ENCODE measurements at regions not wholly inside any gene's neighbourhood (a gene's known extent, or its start where the extent isn't known, plus 50 kb on each side); places are given as distances from the start of the nearest gene placed in this dataset.

DNA sequence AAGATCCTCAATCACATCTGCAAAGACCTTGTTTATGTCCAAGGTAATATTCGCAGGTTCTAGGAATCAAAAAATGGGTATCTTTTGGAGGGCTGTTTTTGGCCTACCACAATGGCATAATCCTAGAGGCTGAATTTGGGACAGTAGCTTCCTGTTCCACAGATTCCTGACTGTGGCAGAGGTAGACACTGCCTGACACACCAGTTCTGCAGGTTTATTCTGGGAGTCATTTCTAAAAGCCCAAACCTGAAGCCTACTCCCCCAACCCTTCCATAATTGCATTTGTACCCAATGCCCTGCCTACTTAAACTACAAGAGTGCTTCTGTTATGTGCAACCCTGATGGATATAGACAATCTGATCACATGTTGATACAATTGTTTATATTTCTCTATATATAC lies 378.9 kb downstream of the PCNX1 start:
- Mint-ChIP-seq H3K4me1 (peaks cover 3% of the 10 kb centered on the region), H3K27me3 (ENCODE audit: low read depth) (peaks cover 4% of the 10 kb centered on the region), H3K4me3 (no peak overlapping the region), H3K36me3 (ENCODE audit: low read depth) (peaks cover 4% of the 10 kb centered on the region), H3K9me3 (peaks cover 6% of the 10 kb centered on the region), H3K27ac (no peak overlapping the region)
- TF ChIP-seq CTCF (IDR thresholded peaks at IDR 0.05; ENCODE audit: unreplicated experiment in 3 of 3) = no peak

DNA sequence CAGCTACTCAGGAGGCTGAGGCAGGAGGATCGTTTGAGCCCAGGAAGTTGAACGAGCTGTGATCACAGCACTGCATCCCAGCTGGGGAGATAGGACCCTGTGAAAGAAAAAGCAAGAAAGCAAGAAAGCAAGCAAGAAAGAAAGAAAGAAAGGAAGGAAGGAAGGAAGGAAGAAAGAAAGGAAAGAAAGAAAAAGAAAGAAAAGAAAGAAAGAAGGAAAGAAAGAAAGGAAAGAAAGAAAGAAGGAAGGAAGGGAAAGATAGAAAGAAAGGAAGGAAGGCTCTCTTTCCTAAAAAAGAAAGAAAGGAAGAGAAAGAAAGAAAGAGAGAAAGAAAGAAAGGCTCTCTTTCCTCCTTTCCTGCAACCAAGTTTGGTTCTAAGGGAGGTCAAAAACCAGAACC lies 380.3 kb downstream of the PCNX1 start:
- Mint-ChIP-seq H3K4me3 (no peak overlapping the region), H3K27ac (no peak overlapping the region), H3K4me1 (peaks cover 4% of the 10 kb centered on the region)

GRCh38 chr14:71289536-71289935 lies 382.3 kb downstream of the PCNX1 start:
- Mint-ChIP-seq H3K4me3 (no peak overlapping the region), H3K36me3 (ENCODE audit: low read depth) (peaks cover 4% of the 10 kb centered on the region), H3K9me3 (peaks cover 3% of the 10 kb centered on the region), H3K27me3 (ENCODE audit: low read depth) (no peaks in the 10 kb centered on the region), H3K27ac (no peak overlapping the region), H3K4me1 (peaks cover 4% of the 10 kb centered on the region)
- TF ChIP-seq CTCF (IDR thresholded peaks at IDR 0.05; ENCODE audit: unreplicated experiment in 3 of 3) = no peak

More for the DNA sequence above, 380.3 kb downstream of the PCNX1 start:
- no peaks in the 10 kb centered on the region for H3K27me3 Mint-ChIP-seq (ENCODE audit: low read depth)
- no peak for TF ChIP-seq CTCF (IDR thresholded peaks at IDR 0.05; ENCODE audit: unreplicated experiment in 3 of 3)
- peaks cover 4% of the 10 kb centered on the region for H3K36me3 Mint-ChIP-seq (ENCODE audit: low read depth)
- H3K9me3 Mint-ChIP-seq = peaks cover 6% of the 10 kb centered on the region

DNA sequence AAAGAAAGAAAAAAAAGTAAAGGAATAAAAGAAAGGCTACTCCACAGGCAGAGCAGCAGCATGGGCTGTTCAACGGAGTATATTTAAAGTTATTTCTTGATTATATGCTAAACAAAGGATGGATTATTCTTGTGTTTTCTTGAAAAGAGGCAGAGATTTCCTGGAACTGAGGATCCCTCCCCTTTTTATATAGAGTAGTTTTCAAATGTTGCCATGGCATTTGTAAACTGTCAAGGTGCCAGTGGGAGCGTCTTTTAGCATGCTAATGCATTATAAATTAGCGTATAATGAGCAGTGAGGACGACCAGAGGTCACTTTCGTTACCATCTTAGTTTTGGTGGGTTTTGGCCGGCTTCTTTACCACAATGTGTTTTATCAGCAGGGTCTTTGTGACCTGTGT lies 383.0 kb downstream of the PCNX1 start:
- Mint-ChIP-seq H3K36me3 (ENCODE audit: low read depth) (peaks cover 4% of the 10 kb centered on the region), H3K9me3 (peaks cover 3% of the 10 kb centered on the region), H3K27ac (no peak overlapping the region), H3K4me1 (peaks cover 4% of the 10 kb centered on the region), H3K4me3 (no peak overlapping the region), H3K27me3 (ENCODE audit: low read depth) (no peaks in the 10 kb centered on the region)
- no peak for TF ChIP-seq CTCF (IDR thresholded peaks at IDR 0.05; ENCODE audit: unreplicated experiment in 3 of 3)

GRCh38 chr14:71290960-71291466 lies 383.8 kb downstream of the PCNX1 start:
- Mint-ChIP-seq H3K4me1 (peaks cover 4% of the 10 kb centered on the region), H3K27me3 (ENCODE audit: low read depth) (no peaks in the 10 kb centered on the region), H3K36me3 (ENCODE audit: low read depth) (no peaks in the 10 kb centered on the region), H3K27ac (peak overlapping the region in 2 of 3 experiments; percentile 13 to 64), H3K9me3 (no peaks in the 10 kb centered on the region), H3K4me3 (no peak overlapping the region)
- TF ChIP-seq CTCF (IDR thresholded peaks at IDR 0.05; ENCODE audit: unreplicated experiment in 3 of 3) = no peak

- no peaks in the 10 kb centered on the region for H3K36me3 Mint-ChIP-seq (ENCODE audit: low read depth)
- H3K27me3 Mint-ChIP-seq (ENCODE audit: low read depth) = no peaks in the 10 kb centered on the region
- H3K9me3 Mint-ChIP-seq = no peaks in the 10 kb centered on the region
- H3K4me1 Mint-ChIP-seq = peaks cover 1% of the 10 kb centered on the region
- TF ChIP-seq CTCF (IDR thresholded peaks at IDR 0.05; ENCODE audit: unreplicated experiment in 3 of 3) = no peak
- no peak overlapping the region for H3K27ac Mint-ChIP-seq
- no peak overlapping the region for H3K4me3 Mint-ChIP-seq
Measured at GRCh38 chr14:71296184-71296583, 388.9 kb downstream of the PCNX1 start.
